ENCODE measurements at regions not wholly inside any gene's neighbourhood (a gene's known extent, or its start where the extent isn't known, plus 50 kb on each side); places are given as distances from the start of the nearest gene placed in this dataset.

GRCh38 chr16:48101069-48101674, 54.6 kb downstream of the ABCC12 start:
- TF ChIP-seq SUZ12 (IDR thresholded peaks at IDR 0.05; ENCODE audit: extremely low read depth, insufficient read depth, insufficient read length) (no peak), ZNF274 (IDR thresholded peaks at IDR 0.05; ENCODE audit: low read depth, low read length) (no peak), YY1 (IDR thresholded peaks at IDR 0.05; ENCODE audit: insufficient read depth, insufficient read length) (no peak)

Data from NT2/D1 (cell line).